NOMO-1 treated with dmso at 0.1 percent for 144 hours (cell line): ENCODE measurements at regions not wholly inside any gene's neighbourhood (a gene's known extent, or its start where the extent isn't known, plus 50 kb on each side); places are given as distances from the start of the nearest gene placed in this dataset.

Experiments
- DNase-seq: peaks from one replicate; lab custom pipeline; 2025; ENCODE audit not compliant: unreplicated experiment; lab: John Stamatoyannopoulos, UW

DNA sequence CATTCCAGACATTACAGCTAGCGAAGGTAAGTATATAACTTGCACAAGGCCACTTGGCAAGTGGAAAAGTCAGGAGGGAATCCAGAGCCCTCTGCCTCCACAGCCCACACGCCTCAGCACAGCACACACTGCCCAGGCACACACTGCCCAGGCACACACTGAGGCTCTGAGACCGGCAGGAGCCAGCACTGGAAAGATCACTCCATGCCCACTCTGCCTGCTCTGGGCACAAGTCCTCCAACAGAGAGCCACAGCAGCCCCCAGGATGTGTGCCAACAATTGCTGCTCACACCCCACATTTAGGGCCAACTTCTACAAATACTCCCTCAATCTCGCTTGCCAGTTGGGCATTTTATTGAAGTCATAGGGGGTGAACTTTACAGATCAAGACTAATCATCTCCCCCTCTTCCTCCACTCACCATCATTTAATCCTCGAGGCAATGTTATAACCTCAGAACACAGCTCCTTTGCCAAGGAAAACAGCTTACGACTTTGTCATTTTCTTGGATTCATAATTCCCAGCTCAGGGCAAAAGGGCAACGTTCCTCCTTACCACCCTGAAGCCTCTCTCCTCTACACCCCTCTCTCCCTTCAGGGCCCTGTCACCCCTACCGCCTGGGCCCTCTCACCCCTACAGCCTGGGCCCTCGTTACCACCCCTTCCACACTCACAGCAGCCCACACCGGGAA lies 53.0 kb upstream of the TPM1 start:
- DNase-seq: no peak

DNA sequence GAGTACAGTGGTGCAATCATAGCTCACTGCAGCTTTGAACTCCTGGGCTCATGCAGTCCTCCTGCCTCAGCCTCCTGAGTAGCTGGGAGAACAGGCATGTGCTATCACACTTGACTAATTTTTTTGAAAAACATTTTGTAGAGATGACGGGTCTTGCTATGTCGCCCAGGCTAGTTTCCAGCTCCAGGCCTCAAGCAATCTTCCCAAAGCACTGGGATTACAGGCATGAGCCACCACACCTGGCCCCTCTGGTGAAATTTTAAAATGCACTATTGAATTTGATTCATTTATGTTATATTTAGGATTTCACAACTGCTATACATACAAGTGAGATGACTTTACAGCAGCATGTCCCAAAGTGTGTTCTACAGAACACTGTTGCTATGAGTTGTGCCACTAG lies 50.8 kb upstream of the TPM1 start:
- DNase-seq: no peak

DNA sequence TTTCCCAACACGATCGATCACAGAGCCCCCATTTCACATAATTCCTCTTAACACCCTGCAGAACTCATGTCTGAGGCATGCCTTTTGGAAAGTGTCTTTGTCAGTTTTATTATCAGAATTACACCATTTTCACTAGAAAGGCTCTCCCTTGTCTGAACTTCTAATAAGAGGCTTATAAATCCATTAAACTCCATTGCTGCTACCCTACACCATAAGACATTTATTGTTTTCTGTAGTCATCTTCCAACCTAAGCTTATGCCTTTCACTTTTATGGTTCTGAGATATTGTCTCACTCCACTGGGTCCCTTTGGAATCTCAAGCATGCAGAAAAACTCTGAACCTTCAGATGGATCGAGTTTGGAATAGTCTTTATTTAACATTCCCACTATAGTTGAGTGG lies 50.2 kb upstream of the TPM1 start:
- DNase-seq: no peak
